B cell (primary cell): ENCODE measurements at regions not wholly inside any gene's neighbourhood (a gene's known extent, or its start where the extent isn't known, plus 50 kb on each side); places are given as distances from the start of the nearest gene placed in this dataset.

ENCODE experiments used
- ATAC-seq: fragments of 200-7000 bp; cut with Tn5 transposase; one replicate; pipeline ENCODE4 v1.10.0; 2021; ENCODE audit warnings: low read depth, mild to moderate bottlenecking, moderate number of reproducible peaks, moderate library complexity
- CTCF ChIA-PET: fragments of 350-600 bp; sonication (Branson Sonifier 250); formaldehyde crosslinking; loops from one replicate; lab custom pipeline; 2021; ENCODE audit warnings: antibody characterized with exemption, inconsistent platforms; lab: Charles Lee
- POLR2A ChIA-PET: fragments of 350-600 bp; sonication (Branson Sonifier 250); formaldehyde crosslinking; loops from one replicate; lab custom pipeline; 2021; ENCODE audit warnings: antibody characterized with exemption; lab: Charles Lee
- DNase-seq: peaks from one replicate; pipeline ENCODE4 v3.0.0; 2013
- H2AFZ ChIP-seq: 2 replicates; pipeline ENCODE4 v1.6.1; 2012; ENCODE audit warnings: mild to moderate bottlenecking, low read depth, low read length; ENCODE audit not compliant: insufficient read depth, poor library complexity, severe bottlenecking
- H3K27ac ChIP-seq, 2 donors: 1 replicate in 1 of 2; 2 replicates in 1 of 2; pipeline ENCODE4 v1.5.1; 2012 to 2013; ENCODE audit warnings: low read length in 2 of 2, mild to moderate bottlenecking in 2 of 2, moderate library complexity in 1 of 2
- H3K27me3 ChIP-seq, 4 experiments: fragments of 200-600 bp in 1 of 4; sonication (generic) in 1 of 4; replicated peaks in 1 of 4; 1 replicate in 2 of 4; 2 replicates in 2 of 4; pipeline versions ENCODE4 v1.6.1 to v1.7.0; 2013 to 2016; ENCODE audit warnings: low read length in 3 of 4, mild to moderate bottlenecking in 2 of 4, mixed read lengths in 1 of 4, moderate library complexity in 1 of 4; ENCODE audit not compliant: insufficient read depth in 4 of 4, control insufficient read depth in 3 of 4; ENCODE audit errors: control extremely low read depth in 1 of 4
- H3K36me3 ChIP-seq, 2 experiments: replicated peaks in 1 of 2; 1 replicate in 1 of 2; 2 replicates in 1 of 2; pipeline versions ENCODE4 v1.6.1 to v1.7.1; 2013; ENCODE audit warnings: low read length in 1 of 2; ENCODE audit not compliant: insufficient read depth in 2 of 2, control insufficient read depth in 1 of 2; ENCODE audit errors: control extremely low read depth in 1 of 2, extremely low read depth in 1 of 2
- H3K4me1 ChIP-seq, 2 donors: fragments of 200-600 bp in 1 of 2; sonication (generic) in 1 of 2; 1 replicate in 1 of 2; 2 replicates in 1 of 2; pipeline versions ENCODE4 v1.5.1 to v1.6.1; 2013 to 2017; ENCODE audit warnings: low read length in 2 of 2; ENCODE audit not compliant: control insufficient read depth in 2 of 2, insufficient read depth in 2 of 2
- H3K4me2 ChIP-seq: replicated peaks from 2 replicates; pipeline ENCODE3; 2012; ENCODE audit warnings: mild to moderate bottlenecking, low read depth, low read length; ENCODE audit not compliant: poor library complexity, severe bottlenecking
- H3K4me3 ChIP-seq, 5 experiments: fragments of 200-600 bp in 1 of 5; sonication (generic) in 1 of 5; 1 replicate in 3 of 5; 2 replicates in 2 of 5; pipeline versions ENCODE4 v1.5.1 to v1.7.0; 2011 to 2016; ENCODE audit warnings: low read length in 4 of 5, mild to moderate bottlenecking in 4 of 5, low read depth in 2 of 5, control low read depth in 1 of 5, moderate library complexity in 1 of 5; ENCODE audit not compliant: insufficient read depth in 1 of 5; ENCODE audit errors: control extremely low read depth in 1 of 5, extremely low read depth in 1 of 5
- H3K79me2 ChIP-seq: fragments of 200-600 bp; sonication (generic); one replicate; pipeline ENCODE4 v1.6.0; 2016; ENCODE audit warnings: low read length; ENCODE audit not compliant: control insufficient read depth, insufficient read depth
- H3K9ac ChIP-seq: fragments of 200-600 bp; sonication (generic); 2 replicates; pipeline ENCODE4 v1.6.1; 2017; ENCODE audit warnings: mild to moderate bottlenecking, low read length, moderate library complexity
- H3K9me3 ChIP-seq, 3 donors: one replicate each; pipeline versions ENCODE4 v1.6.1 to v1.7.1; 2013; ENCODE audit warnings: low read length in 2 of 3; ENCODE audit not compliant: control insufficient read depth in 2 of 3, insufficient read depth in 1 of 3; ENCODE audit errors: control extremely low read depth in 1 of 3
- H4K20me1 ChIP-seq: 2 replicates; pipeline ENCODE4 v1.6.0; 2012; ENCODE audit warnings: mild to moderate bottlenecking, low read length; ENCODE audit not compliant: insufficient read depth, control insufficient read depth, poor library complexity, severe bottlenecking
- H3K27ac Mint-ChIP-seq: one replicate; pipeline ENCODE4 v1.8.0; 2021; ENCODE audit warnings: mixed read lengths
- H3K27me3 Mint-ChIP-seq: one replicate; pipeline ENCODE4 v1.8.0; 2021; ENCODE audit warnings: mixed read lengths
- H3K4me1 Mint-ChIP-seq: one replicate; pipeline ENCODE4 v1.8.0; 2021; ENCODE audit warnings: mixed read lengths
- H3K4me3 Mint-ChIP-seq: one replicate; pipeline ENCODE4 v1.8.0; 2021; ENCODE audit warnings: mixed read lengths
- H3K9me3 Mint-ChIP-seq: one replicate; pipeline ENCODE4 v1.8.0; 2022; ENCODE audit warnings: mixed read lengths; ENCODE audit not compliant: insufficient read depth
- EZH2 ChIP-seq: IDR thresholded peaks from 2 replicates; pipeline ENCODE4 v1.6.1; 2012; ENCODE audit warnings: borderline replicate concordance, low read depth, mild to moderate bottlenecking, moderate library complexity, low read length; ENCODE audit not compliant: insufficient read depth, poor library complexity, severe bottlenecking
- WGBS: methylation state at CpG from one replicate; pipeline ENCODE4 v1.1.5; 2013; ENCODE audit warnings: missing lambda C conversion rate; ENCODE audit not compliant: insufficient coverage; 5-methylcytosine and 5-hydroxymethylcytosine counted together
- intact Hi-C: fragments of 100-400 bp; cut with micrococcal nuclease; formaldehyde crosslinking; loops from one replicate; pipeline ENCODE4 v1.10.0; 2022
- TF ChIP-seq, protein P1 (sequence below): fragments of 200-600 bp; IDR thresholded peaks from one replicate; pipeline ENCODE4 v1.8.0; 2022; ENCODE audit warnings: antibody characterized with exemption, mild to moderate bottlenecking

DNA sequence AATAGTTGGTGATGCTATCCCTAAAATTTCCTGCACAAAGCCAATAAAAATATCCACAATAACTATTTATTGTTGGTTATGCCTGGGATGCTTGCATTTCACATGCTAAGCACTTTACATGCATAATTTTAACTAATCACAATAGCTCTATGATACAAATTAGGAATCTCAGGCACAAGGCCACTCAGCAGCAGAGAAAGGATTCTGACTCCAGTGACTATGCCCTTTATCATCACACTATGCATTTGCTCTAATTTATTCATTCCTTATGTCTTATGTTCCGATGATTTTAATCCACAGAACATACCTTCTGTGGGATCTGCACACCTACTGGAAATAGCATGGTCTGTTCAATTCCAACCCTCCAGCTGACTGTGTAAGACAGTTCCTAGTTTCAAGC lies 476.1 kb downstream of the TMEM232 start:
- no peaks in the 10 kb centered on the region for H3K79me2 ChIP-seq
- POLR2A ChIA-PET: no interaction called here
- H4K20me1 ChIP-seq: no peaks in the 10 kb centered on the region
- H3K9ac ChIP-seq: no peak overlapping the region
- Mint-ChIP-seq H3K27ac (no peak overlapping the region), H3K27me3 (no peaks in the 10 kb centered on the region), H3K9me3 (no peaks in the 10 kb centered on the region), H3K4me1 (no peaks in the 10 kb centered on the region), H3K4me3 (no peak overlapping the region)
- no peaks in the 10 kb centered on the region for H3K4me1 ChIP-seq
- CTCF ChIA-PET: no interaction called here
- H3K4me3 ChIP-seq: no peak overlapping the region
- no peaks in the 10 kb centered on the region for H3K9me3 ChIP-seq
- ATAC-seq (no peak), DNase-seq (no peak)
- H2AFZ ChIP-seq: no peak overlapping the region
- no peaks in the 10 kb centered on the region for H3K36me3 ChIP-seq
- intact Hi-C loops: no loop called here
- 100% methylated on average over 1 of the region's 1 CpG for WGBS
- no peak overlapping the region for H3K4me2 ChIP-seq
- TF ChIP-seq, protein P1, sequence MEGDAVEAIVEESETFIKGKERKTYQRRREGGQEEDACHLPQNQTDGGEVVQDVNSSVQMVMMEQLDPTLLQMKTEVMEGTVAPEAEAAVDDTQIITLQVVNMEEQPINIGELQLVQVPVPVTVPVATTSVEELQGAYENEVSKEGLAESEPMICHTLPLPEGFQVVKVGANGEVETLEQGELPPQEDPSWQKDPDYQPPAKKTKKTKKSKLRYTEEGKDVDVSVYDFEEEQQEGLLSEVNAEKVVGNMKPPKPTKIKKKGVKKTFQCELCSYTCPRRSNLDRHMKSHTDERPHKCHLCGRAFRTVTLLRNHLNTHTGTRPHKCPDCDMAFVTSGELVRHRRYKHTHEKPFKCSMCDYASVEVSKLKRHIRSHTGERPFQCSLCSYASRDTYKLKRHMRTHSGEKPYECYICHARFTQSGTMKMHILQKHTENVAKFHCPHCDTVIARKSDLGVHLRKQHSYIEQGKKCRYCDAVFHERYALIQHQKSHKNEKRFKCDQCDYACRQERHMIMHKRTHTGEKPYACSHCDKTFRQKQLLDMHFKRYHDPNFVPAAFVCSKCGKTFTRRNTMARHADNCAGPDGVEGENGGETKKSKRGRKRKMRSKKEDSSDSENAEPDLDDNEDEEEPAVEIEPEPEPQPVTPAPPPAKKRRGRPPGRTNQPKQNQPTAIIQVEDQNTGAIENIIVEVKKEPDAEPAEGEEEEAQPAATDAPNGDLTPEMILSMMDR: no peak
- no peak for TF ChIP-seq EZH2
- no peak overlapping the region for H3K27ac ChIP-seq
- no peaks in the 10 kb centered on the region for H3K27me3 ChIP-seq

DNA sequence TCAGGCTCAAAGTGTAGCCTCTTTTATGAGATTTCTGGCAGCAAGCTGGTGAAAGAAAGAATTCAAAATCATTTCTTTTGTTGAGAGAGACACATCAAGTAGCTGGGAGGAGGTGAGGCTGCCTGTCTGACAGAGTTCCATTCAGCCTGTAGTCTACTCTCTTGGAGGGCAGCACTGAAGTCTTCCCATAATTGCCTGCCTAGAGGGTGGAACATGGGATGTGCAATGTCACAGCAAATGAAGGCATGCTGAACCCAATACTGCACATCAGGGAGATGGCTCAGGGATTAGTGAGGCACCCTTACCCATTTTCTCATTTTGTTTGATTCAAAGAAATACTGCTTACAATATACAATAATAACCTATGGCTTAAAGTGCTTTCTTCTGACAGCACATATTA lies 475.7 kb downstream of the TMEM232 start:
- no peak overlapping the region for H3K4me3 ChIP-seq
- no peak for ATAC-seq
- Mint-ChIP-seq H3K4me3 (no peak overlapping the region), H3K27ac (no peak overlapping the region), H3K27me3 (no peaks in the 10 kb centered on the region), H3K4me1 (no peaks in the 10 kb centered on the region), H3K9me3 (no peaks in the 10 kb centered on the region)
- no peaks in the 10 kb centered on the region for H3K4me1 ChIP-seq
- H3K4me2 ChIP-seq: no peak overlapping the region
- ChIA-PET CTCF (no interaction called here), POLR2A (no interaction called here)
- no peak for TF ChIP-seq EZH2
- TF ChIP-seq, protein P1: no peak
- intact Hi-C loops: no loop called here
- no peak for DNase-seq
- H2AFZ ChIP-seq: no peak overlapping the region
- no peaks in the 10 kb centered on the region for H3K79me2 ChIP-seq
- H4K20me1 ChIP-seq: no peaks in the 10 kb centered on the region
- no peaks in the 10 kb centered on the region for H3K27me3 ChIP-seq
- H3K27ac ChIP-seq: no peak overlapping the region
- no peaks in the 10 kb centered on the region for H3K9me3 ChIP-seq
- no peak overlapping the region for H3K9ac ChIP-seq
- H3K36me3 ChIP-seq: no peaks in the 10 kb centered on the region
